ENCODE measurements at regions not wholly inside any gene's neighbourhood (a gene's known extent, or its start where the extent isn't known, plus 50 kb on each side); places are given as distances from the start of the nearest gene placed in this dataset.

DNA sequence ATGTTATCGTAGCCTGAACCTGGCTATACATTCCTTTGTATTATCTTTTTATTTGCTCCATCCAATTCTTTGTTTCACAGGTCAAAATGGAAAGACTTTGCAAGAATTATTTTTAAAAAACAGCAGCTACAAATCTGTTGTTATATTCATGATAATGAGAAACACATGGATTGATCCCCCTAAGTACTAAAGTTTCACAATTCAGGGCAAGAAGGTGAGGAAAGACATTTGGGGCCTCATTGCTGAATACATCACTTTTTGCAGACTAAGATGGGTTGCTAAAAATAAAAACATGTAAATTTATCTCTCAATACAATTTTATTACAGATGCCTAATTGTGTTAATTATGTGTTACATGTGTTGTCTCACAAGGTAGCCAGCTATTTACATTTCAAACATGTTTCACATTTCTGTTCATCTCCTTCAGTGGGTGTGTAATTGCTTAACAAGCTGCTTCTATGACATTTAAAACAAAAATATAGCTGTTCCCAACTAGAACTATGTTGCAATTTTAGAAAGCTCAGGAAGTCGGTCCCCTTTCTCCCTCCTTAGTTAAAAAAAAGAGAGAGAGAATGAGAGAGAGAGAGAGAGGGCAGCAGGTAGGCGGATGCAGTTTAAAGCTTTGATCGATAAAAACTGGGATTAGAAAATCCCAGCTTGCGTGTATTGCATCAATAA, 606.3 kb upstream of the FZD8 start:
- H3K36me3 Mint-ChIP-seq (ENCODE audit: low read depth): no peaks in the 10 kb centered on the region
- peaks cover 7% of the 10 kb centered on the region for H3K9me3 Mint-ChIP-seq (ENCODE audit: low read depth)
- H3K27ac Mint-ChIP-seq: no peak overlapping the region
- POLR2A ChIA-PET: no interaction called here
- no peak overlapping the region for H3K4me3 Mint-ChIP-seq
- CTCF ChIA-PET: interaction anchor here (1.0 kb wide), 1 partner anchor 19 kb away, joined by 3 read pairs; no protein-coding TSS in a partner anchor
- ATAC-seq (no peak), DNase-seq (no peak)
- no peaks in the 10 kb centered on the region for H3K4me1 Mint-ChIP-seq
- H3K27me3 Mint-ChIP-seq: no peaks in the 10 kb centered on the region
- intact Hi-C loops (cut with DNase I, micrococcal nuclease): no loop called here

DNA sequence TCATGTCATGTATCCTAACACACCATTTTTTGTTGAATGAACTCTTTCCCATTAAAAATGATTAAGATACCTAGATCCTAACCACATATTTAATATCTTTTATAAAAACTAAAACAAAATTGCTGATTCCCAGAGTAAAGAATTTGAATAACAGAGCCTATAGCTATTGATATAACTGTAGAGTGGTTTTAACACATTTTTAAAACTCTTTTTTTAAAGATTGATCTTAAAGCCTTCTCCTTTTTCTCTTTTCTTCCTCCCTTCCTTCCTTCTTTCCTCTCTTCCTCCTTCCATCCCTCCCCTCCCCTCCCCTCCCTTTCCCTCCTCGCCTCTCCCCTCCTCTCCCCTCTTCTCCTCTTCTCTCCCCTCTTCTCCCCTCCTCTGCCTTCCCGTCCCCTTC, 605.4 kb upstream of the FZD8 start:
- Mint-ChIP-seq H3K27ac (no peak overlapping the region), H3K4me3 (no peak overlapping the region), H3K27me3 (no peaks in the 10 kb centered on the region), H3K36me3 (ENCODE audit: low read depth) (no peaks in the 10 kb centered on the region), H3K4me1 (no peaks in the 10 kb centered on the region), H3K9me3 (ENCODE audit: low read depth) (peaks cover 11% of the 10 kb centered on the region)
- ChIA-PET CTCF (no interaction called here), POLR2A (no interaction called here)
- intact Hi-C loops (cut with DNase I, micrococcal nuclease): no loop called here
- DNase-seq (no peak), ATAC-seq (no peak)

DNA sequence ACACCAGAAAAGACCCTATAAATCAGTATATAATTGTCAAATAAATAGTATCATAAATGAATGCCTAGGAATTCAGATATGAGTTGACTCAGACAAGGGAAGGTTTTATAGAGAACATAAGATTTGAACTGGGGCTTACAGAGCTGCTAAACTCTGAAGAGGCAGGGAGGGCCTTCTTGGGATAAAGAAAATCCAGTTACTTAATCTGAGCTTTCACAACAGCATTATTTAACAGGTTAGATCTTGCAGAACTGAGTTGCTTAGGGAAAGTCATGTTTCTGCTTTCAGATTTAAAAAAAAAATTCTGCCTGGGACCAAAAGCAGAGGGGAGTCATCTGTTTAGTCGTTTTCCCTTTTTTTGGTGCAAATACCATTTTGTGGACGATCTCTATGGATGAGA, 594.8 kb upstream of the FZD8 start:
- Mint-ChIP-seq H3K4me3 (no peak overlapping the region), H3K27ac (no peak overlapping the region), H3K4me1 (no peaks in the 10 kb centered on the region), H3K36me3 (ENCODE audit: low read depth) (no peaks in the 10 kb centered on the region), H3K9me3 (ENCODE audit: low read depth) (peaks cover 19% of the 10 kb centered on the region), H3K27me3 (no peaks in the 10 kb centered on the region)
- DNase-seq (no peak), ATAC-seq (no peak)
- POLR2A ChIA-PET: no interaction called here
- CTCF ChIA-PET: no interaction called here
- intact Hi-C loops (cut with DNase I, micrococcal nuclease): no loop called here

DNA sequence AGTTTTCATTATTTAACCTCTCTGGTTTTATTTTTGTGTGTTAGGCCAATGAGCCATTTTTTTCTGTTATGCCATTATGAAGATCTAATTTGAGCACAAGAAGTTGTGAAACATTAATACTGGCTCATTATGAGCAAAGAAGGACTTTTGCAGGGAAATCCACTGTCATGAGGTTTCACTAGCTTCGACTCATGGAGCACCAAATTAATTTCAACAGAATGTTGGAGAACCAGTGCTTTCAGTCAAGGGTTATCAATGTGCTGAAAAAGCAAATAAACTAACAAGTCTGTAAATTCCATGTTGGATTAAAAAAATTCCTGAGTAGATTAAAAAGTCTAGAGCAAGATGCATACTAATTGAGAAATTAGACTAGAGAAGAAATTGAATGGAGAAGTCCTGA, 594.2 kb upstream of the FZD8 start:
- Mint-ChIP-seq H3K4me3 (no peak overlapping the region), H3K36me3 (ENCODE audit: low read depth) (no peaks in the 10 kb centered on the region), H3K27ac (no peak overlapping the region), H3K27me3 (no peaks in the 10 kb centered on the region), H3K9me3 (ENCODE audit: low read depth) (peaks cover 18% of the 10 kb centered on the region), H3K4me1 (no peaks in the 10 kb centered on the region)
- ATAC-seq (no peak), DNase-seq (no peak)
- POLR2A ChIA-PET: no interaction called here
- intact Hi-C loops (cut with DNase I, micrococcal nuclease): no loop called here
- CTCF ChIA-PET: no interaction called here

DNA sequence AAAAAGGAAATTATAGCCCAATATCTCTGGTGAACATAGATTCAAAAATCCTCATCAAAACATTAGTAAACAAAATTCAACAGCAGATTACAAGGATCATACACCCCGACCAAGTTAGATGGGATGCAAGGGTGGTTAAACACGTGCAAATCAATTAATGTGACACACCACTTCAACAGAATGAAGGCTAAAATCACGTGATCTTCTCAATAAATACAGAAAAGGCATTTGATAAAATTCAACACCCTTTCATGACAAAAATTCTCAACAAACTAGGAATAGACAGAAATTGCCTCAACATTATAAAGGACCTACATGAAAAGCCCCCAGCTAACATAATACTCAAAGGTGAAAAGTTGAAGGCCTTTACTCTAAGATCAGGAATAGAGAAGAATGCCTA, 590.8 kb upstream of the FZD8 start:
- no peak overlapping the region for H3K27ac Mint-ChIP-seq
- H3K9me3 Mint-ChIP-seq (ENCODE audit: low read depth): peaks cover 10% of the 10 kb centered on the region
- no peaks in the 10 kb centered on the region for H3K36me3 Mint-ChIP-seq (ENCODE audit: low read depth)
- no peak overlapping the region for H3K4me3 Mint-ChIP-seq
- ATAC-seq (no peak), DNase-seq (no peak)
- ChIA-PET POLR2A (no interaction called here), CTCF (no interaction called here)
- intact Hi-C loops (cut with DNase I, micrococcal nuclease): no loop called here
- no peaks in the 10 kb centered on the region for H3K27me3 Mint-ChIP-seq
- no peaks in the 10 kb centered on the region for H3K4me1 Mint-ChIP-seq

DNA sequence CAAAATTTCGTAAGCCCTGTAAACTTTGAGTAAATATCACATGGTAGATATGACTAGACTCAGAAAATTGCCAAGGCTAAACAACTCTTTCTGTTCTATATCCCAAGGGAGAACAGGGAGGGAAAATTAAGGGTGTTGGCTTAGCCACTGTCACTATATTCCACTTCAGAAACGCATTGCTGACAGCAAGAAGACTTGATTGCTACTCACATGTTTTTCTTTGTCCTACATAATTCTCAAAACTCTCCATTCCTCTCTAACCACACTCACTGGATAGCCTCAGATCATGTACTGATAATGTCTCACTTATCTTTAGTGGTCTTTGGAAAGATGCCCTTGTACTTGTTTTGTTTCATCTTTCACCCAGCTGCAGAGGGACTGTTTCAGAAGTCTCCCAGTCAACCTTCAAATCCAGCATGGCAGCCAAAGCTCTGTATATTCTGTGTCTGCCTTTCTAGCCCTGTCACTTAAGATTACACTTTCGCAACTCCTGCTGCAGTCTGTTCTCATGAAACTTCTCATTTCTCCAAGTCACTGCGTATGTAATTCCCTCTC, 582.4 kb upstream of the FZD8 start:
- Mint-ChIP-seq H3K36me3 (ENCODE audit: low read depth) (no peaks in the 10 kb centered on the region), H3K27ac (no peak overlapping the region), H3K4me3 (no peak overlapping the region), H3K27me3 (no peaks in the 10 kb centered on the region), H3K4me1 (no peaks in the 10 kb centered on the region), H3K9me3 (ENCODE audit: low read depth) (peaks cover 14% of the 10 kb centered on the region)
- no peak for ATAC-seq
- ChIA-PET CTCF (no interaction called here), POLR2A (no interaction called here)
- intact Hi-C loops (cut with DNase I, micrococcal nuclease): no loop called here
- DNase-seq: no peak

DNA sequence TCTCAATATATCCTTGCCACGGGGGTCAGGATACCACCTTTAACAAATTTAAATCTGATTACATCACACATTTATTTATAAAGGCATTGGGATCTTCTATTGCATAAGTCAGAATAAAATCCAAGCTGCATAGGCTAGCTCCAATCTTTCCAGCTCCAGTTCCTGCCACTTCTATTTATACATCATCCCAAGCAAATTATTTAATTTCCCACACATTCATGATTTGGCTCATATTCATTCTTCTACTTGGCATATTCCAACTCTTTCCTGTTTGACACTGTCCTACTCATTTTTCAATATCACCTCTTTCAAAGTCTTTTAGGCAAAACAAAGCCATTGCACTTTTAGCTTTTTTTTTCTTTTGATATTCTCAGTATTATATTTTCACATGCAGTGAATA, 579.0 kb upstream of the FZD8 start:
- ChIA-PET POLR2A (interaction anchor here (0.6 kb wide), 1 partner anchor 126 kb away, joined by 3 read pairs; no protein-coding TSS in a partner anchor), CTCF (no interaction called here)
- ATAC-seq (no peak), DNase-seq (no peak)
- no peaks in the 10 kb centered on the region for H3K27me3 Mint-ChIP-seq
- intact Hi-C loops (cut with DNase I, micrococcal nuclease): no loop called here
- no peaks in the 10 kb centered on the region for H3K4me1 Mint-ChIP-seq
- H3K4me3 Mint-ChIP-seq: no peak overlapping the region
- no peaks in the 10 kb centered on the region for H3K36me3 Mint-ChIP-seq (ENCODE audit: low read depth)
- H3K9me3 Mint-ChIP-seq (ENCODE audit: low read depth): peaks cover 13% of the 10 kb centered on the region
- no peak overlapping the region for H3K27ac Mint-ChIP-seq

DNA sequence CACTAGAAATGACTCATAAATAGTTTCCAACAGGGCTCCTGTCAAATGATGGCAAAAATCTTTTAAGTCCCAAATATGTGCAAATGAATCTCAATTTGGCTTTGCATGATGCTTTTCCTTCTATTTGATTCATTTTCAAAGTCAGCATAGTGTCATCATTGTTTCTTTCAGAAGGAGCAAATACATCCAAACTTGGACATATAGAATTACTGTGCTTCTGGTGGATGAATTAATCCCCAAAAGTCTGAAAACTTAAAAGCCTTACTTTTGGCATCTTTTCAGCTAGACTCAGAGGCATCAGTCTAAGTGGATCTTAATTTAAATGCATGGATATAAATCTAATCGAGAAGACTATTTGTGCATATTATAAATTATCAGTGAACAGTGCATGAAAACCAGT, 578.1 kb upstream of the FZD8 start:
- peaks cover 13% of the 10 kb centered on the region for H3K9me3 Mint-ChIP-seq (ENCODE audit: low read depth)
- DNase-seq: no peak
- no peak for ATAC-seq
- no peaks in the 10 kb centered on the region for H3K27me3 Mint-ChIP-seq
- H3K27ac Mint-ChIP-seq: no peak overlapping the region
- ChIA-PET POLR2A (no interaction called here), CTCF (no interaction called here)
- H3K36me3 Mint-ChIP-seq (ENCODE audit: low read depth): no peaks in the 10 kb centered on the region
- intact Hi-C loops (cut with DNase I, micrococcal nuclease): no loop called here
- no peaks in the 10 kb centered on the region for H3K4me1 Mint-ChIP-seq
- H3K4me3 Mint-ChIP-seq: no peak overlapping the region

DNA sequence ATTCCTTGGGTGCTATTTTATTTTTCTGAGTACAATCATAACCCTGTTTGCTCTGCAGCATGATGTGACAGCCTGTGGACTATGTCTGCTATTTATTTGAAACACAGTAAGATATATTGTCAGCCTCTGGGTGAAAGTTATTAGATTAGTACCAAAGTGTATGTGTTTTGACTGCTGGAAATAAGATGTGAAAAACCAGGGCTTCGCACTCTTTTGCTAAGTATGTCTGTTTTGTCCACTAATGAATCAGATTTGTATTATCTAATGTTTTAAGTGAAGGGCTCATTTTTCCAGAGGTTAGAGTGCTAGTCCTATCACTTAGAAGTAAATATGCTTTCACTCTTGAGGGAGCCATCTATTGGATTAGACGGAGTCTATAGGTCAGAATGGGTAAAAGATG, 569.8 kb upstream of the FZD8 start:
- Mint-ChIP-seq H3K4me3 (no peak overlapping the region), H3K9me3 (ENCODE audit: low read depth) (peaks cover 7% of the 10 kb centered on the region), H3K27ac (no peak overlapping the region), H3K36me3 (ENCODE audit: low read depth) (no peaks in the 10 kb centered on the region), H3K4me1 (no peaks in the 10 kb centered on the region), H3K27me3 (no peaks in the 10 kb centered on the region)
- POLR2A ChIA-PET: no interaction called here
- DNase-seq (no peak), ATAC-seq (no peak)
- intact Hi-C loops (cut with DNase I, micrococcal nuclease): no loop called here
- CTCF ChIA-PET: no interaction called here

DNA sequence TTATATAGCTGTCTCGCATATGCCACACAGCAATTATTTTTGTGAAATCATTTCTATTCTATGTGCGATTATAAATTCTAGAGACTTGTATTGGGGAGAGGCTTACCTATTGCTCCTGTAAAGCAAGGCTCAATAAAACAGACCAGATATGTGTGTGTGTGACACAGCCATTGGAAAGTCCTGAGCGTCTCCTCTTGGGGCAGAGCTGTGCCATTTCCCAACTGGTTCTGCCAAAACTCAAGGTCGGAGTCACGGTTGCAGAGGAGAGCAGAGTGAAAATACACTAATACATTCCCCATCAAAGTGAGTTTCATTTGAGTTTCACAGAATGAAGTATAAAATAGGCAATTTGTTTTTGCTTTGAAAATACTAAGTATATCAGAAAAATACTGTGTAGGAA, 567.4 kb upstream of the FZD8 start:
- DNase-seq: no peak
- CTCF ChIA-PET: no interaction called here
- Mint-ChIP-seq H3K27me3 (no peaks in the 10 kb centered on the region), H3K4me1 (no peaks in the 10 kb centered on the region), H3K4me3 (no peak overlapping the region), H3K36me3 (ENCODE audit: low read depth) (no peaks in the 10 kb centered on the region), H3K27ac (no peak overlapping the region), H3K9me3 (ENCODE audit: low read depth) (peaks cover 12% of the 10 kb centered on the region)
- POLR2A ChIA-PET: no interaction called here
- ATAC-seq: no peak
- intact Hi-C loops (cut with DNase I, micrococcal nuclease): no loop called here

DNA sequence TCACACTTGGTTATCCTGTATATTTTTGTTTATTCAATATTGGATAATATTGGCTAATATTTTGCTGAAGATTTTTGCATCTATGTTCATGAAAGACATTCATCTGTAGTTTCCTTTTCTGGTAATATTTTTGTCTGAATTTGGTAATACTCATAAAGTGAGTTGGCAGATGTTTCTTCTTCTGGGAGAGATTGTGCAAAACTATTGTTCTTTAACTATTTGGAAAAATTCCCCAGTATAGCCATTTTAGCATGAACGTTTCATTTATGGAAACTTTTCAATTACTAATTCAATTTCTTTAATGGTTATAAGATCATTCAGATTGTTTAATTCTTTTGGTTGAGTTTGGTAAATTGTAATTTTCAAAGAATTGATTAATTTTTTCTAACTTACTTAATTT, 560.8 kb upstream of the FZD8 start:
- Mint-ChIP-seq H3K4me1 (no peaks in the 10 kb centered on the region), H3K4me3 (no peak overlapping the region), H3K27me3 (no peaks in the 10 kb centered on the region), H3K36me3 (ENCODE audit: low read depth) (no peaks in the 10 kb centered on the region), H3K27ac (no peak overlapping the region), H3K9me3 (ENCODE audit: low read depth) (peaks cover 13% of the 10 kb centered on the region)
- ATAC-seq (no peak), DNase-seq (no peak)
- intact Hi-C loops (cut with DNase I, micrococcal nuclease): no loop called here
- CTCF ChIA-PET: no interaction called here
- POLR2A ChIA-PET: no interaction called here

DNA sequence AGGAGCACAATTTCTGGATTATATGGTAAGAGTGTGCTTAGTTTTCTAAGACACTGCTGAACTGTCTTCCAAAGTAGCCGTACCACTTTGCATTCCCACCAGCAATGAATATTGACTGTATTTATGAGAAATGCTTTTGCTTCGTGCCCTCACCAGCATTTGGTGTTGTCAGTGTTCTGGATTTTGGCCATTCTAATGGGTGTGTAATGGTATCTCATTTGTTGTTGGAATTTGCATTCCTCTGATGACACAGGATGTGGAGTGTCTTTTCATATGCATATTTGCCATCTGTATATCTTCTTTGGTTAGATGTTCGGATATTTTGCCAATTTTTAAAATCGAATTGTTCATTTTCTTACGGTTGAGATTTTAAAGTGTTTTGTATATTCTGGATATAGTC, 558.5 kb upstream of the FZD8 start:
- ChIA-PET POLR2A (no interaction called here), CTCF (no interaction called here)
- peaks cover 11% of the 10 kb centered on the region for H3K9me3 Mint-ChIP-seq (ENCODE audit: low read depth)
- no peak for ATAC-seq
- no peaks in the 10 kb centered on the region for H3K36me3 Mint-ChIP-seq (ENCODE audit: low read depth)
- no peaks in the 10 kb centered on the region for H3K4me1 Mint-ChIP-seq
- no peak overlapping the region for H3K4me3 Mint-ChIP-seq
- H3K27me3 Mint-ChIP-seq: no peaks in the 10 kb centered on the region
- DNase-seq: no peak
- no peak overlapping the region for H3K27ac Mint-ChIP-seq
- intact Hi-C loops (cut with DNase I, micrococcal nuclease): no loop called here

DNA sequence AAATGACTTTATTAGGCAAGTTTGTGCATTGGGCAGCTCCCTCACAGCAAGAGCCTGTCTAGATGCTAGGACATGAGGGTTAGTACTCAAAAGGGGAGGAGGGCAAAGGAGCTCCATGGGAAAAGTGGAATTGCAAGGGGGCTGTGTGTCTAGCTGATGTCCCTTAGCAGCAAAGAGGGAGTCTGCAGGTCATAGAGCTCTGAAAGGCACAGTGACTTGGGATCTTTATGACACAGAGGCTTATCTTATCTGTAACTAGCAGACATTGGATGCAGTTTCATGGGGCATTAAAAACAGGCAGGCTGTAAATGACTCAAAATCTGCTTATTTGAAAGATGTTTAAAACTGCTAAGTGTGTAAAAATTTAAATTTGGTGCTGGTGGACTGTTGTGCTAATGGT, 556.2 kb upstream of the FZD8 start:
- Mint-ChIP-seq H3K9me3 (ENCODE audit: low read depth) (peaks cover 17% of the 10 kb centered on the region), H3K27ac (no peak overlapping the region), H3K27me3 (no peaks in the 10 kb centered on the region), H3K4me1 (no peaks in the 10 kb centered on the region), H3K36me3 (ENCODE audit: low read depth) (no peaks in the 10 kb centered on the region), H3K4me3 (no peak overlapping the region)
- no peak for DNase-seq
- ATAC-seq: no peak
- ChIA-PET POLR2A (no interaction called here), CTCF (no interaction called here)
- intact Hi-C loops (cut with DNase I, micrococcal nuclease): no loop called here

Measured in activated CD4-positive, alpha-beta T cell treated with anti-CD3 and anti-CD28 coated beads for 36 hours (primary cell).